GM21723 (cell line): ENCODE measurements at regions not wholly inside any gene's neighbourhood (a gene's known extent, or its start where the extent isn't known, plus 50 kb on each side); places are given as distances from the start of the nearest gene placed in this dataset.
"Not testable (repeated sequence)": the region's sequence is repeated elsewhere in the genome, so short reads cannot be mapped to it uniquely, and the experiment has no call there.

Experiments used
- ATAC-seq: cut with Tn5 transposase; IDR thresholded peaks from one replicate; pipeline ENCODE4 v1.9.1; 2021; ENCODE audit warnings: mild to moderate bottlenecking, moderate library complexity; ENCODE audit not compliant: unreplicated experiment

- no peak for ATAC-seq
Measured at GRCh38 chr2:150859877-150860276, 372.4 kb upstream of the RND3 start.

GRCh38 chr2:150859162-150859561 is 371.7 kb upstream of the RND3 start:
- ATAC-seq, result no peak

- no peak for ATAC-seq
Measured at GRCh38 chr2:150858382-150858781, 370.9 kb upstream of the RND3 start.

- no peak for ATAC-seq
Measured at GRCh38 chr2:150856596-150857281, 369.3 kb upstream of the RND3 start.

GRCh38 chr2:150853263-150853662 is 365.8 kb upstream of the RND3 start:
- no peak for ATAC-seq

GRCh38 chr2:150850641-150851040 is 363.2 kb upstream of the RND3 start:
- ATAC-seq, result no peak

- ATAC-seq, result no peak
Measured at GRCh38 chr2:150847578-150847977, 360.1 kb upstream of the RND3 start.

- no peak for ATAC-seq
Measured at GRCh38 chr2:150846691-150847090, 359.2 kb upstream of the RND3 start.

GRCh38 chr2:150832686-150833085 is 345.2 kb upstream of the RND3 start:
- ATAC-seq, result no peak

GRCh38 chr2:150824118-150824517 is 336.7 kb upstream of the RND3 start:
- ATAC-seq, result no peak

GRCh38 chr2:150817422-150817821 is 330.0 kb upstream of the RND3 start:
- ATAC-seq, result no peak

- ATAC-seq, result no peak
Measured at GRCh38 chr2:150812664-150813367, 325.3 kb upstream of the RND3 start.

- no peak for ATAC-seq
Measured at GRCh38 chr2:150812066-150812465, 324.6 kb upstream of the RND3 start.

GRCh38 chr2:150811259-150811855 is 323.9 kb upstream of the RND3 start:
- ATAC-seq, result no peak

GRCh38 chr2:150809103-150809502 is 321.6 kb upstream of the RND3 start:
- ATAC-seq, result no peak

GRCh38 chr2:150806336-150806735 is 318.9 kb upstream of the RND3 start:
- no peak for ATAC-seq

- ATAC-seq, result no peak
Measured at GRCh38 chr2:150803689-150804398, 316.4 kb upstream of the RND3 start.

- ATAC-seq, result no peak
Measured at GRCh38 chr2:150802635-150803034, 315.2 kb upstream of the RND3 start.

- not testable (repeated sequence) for ATAC-seq
Measured at GRCh38 chr2:150796236-150796635, 308.8 kb upstream of the RND3 start.

- ATAC-seq, result no peak
Measured at GRCh38 chr2:150792780-150793300, 305.4 kb upstream of the RND3 start.

- no peak for ATAC-seq
Measured at GRCh38 chr2:150791567-150791966, 304.1 kb upstream of the RND3 start.
